Cardiac muscle cell (in vitro differentiated cells and primary cell): ENCODE measurements at regions not wholly inside any gene's neighbourhood (a gene's known extent, or its start where the extent isn't known, plus 50 kb on each side); places are given as distances from the start of the nearest gene placed in this dataset.

Experiments used
- DNase-seq, 2 donors: peaks; one replicate each; pipeline versions ENCODE4 v3.0.0 to v3.0.0-alpha.2; 2010 to 2017; ENCODE audit warnings: low read depth in 1 of 2, low spot score in 1 of 2
- H3K27ac ChIP-seq: fragments of 200-600 bp; sonication (generic); 2 replicates; pipeline ENCODE4 v1.5.1; 2016
- H3K27me3 ChIP-seq: fragments of 200-600 bp; sonication (generic); 2 replicates; pipeline ENCODE4 v1.6.0; 2016; ENCODE audit warnings: control low read depth
- H3K36me3 ChIP-seq: fragments of 200-600 bp; sonication (generic); 2 replicates; pipeline ENCODE4 v1.5.1; 2016; ENCODE audit warnings: control low read depth
- H3K4me1 ChIP-seq: fragments of 200-600 bp; sonication (generic); 2 replicates; pipeline ENCODE4 v1.8.1; 2017; ENCODE audit warnings: low read depth, mild to moderate bottlenecking, mixed run types
- H3K4me3 ChIP-seq: fragments of 200-600 bp; sonication (generic); 2 replicates; pipeline ENCODE4 v1.5.1; 2016; ENCODE audit warnings: mild to moderate bottlenecking
- H3K9me3 ChIP-seq: fragments of 200-600 bp; sonication (generic); 2 replicates; pipeline ENCODE4 v1.5.1; 2017; ENCODE audit warnings: low read depth, mild to moderate bottlenecking, control low read depth
- CTCF ChIP-seq: IDR thresholded peaks from 2 replicates; pipeline ENCODE4 v1.5.1; 2012; ENCODE audit warnings: low read depth, mild to moderate bottlenecking, low read length

- Histone ChIP-seq H3K4me1 (no peaks in the 10 kb centered on the region), H3K27ac (no peak overlapping the region), H3K9me3 (no peaks in the 10 kb centered on the region), H3K27me3 (no peaks in the 10 kb centered on the region), H3K36me3 (no peaks in the 10 kb centered on the region), H3K4me3 (no peak overlapping the region)
- TF ChIP-seq CTCF = no peak
- peak in 1 of 2 donors; percentile 97 for DNase-seq
Measured at GRCh38 chr7:134368851-134369544, 52.3 kb upstream of the SLC35B4 start.

GRCh38 chr7:134367956-134368749 is 51.4 kb upstream of the SLC35B4 start:
- TF ChIP-seq CTCF = no peak
- no peak overlapping the region for H3K4me3 ChIP-seq
- no peaks in the 10 kb centered on the region for H3K27me3 ChIP-seq
- H3K4me1 ChIP-seq = no peaks in the 10 kb centered on the region
- no peak overlapping the region for H3K27ac ChIP-seq
- H3K9me3 ChIP-seq = no peaks in the 10 kb centered on the region
- H3K36me3 ChIP-seq = no peaks in the 10 kb centered on the region
- no peak for DNase-seq
